HG03066 (cell line): ENCODE measurements at regions not wholly inside any gene's neighbourhood (a gene's known extent, or its start where the extent isn't known, plus 50 kb on each side); places are given as distances from the start of the nearest gene placed in this dataset.

Experiments used
- ATAC-seq: cut with Tn5 transposase; IDR thresholded peaks from one replicate; pipeline ENCODE4 v1.9.1; 2021; ENCODE audit warnings: low read depth; ENCODE audit not compliant: unreplicated experiment

DNA sequence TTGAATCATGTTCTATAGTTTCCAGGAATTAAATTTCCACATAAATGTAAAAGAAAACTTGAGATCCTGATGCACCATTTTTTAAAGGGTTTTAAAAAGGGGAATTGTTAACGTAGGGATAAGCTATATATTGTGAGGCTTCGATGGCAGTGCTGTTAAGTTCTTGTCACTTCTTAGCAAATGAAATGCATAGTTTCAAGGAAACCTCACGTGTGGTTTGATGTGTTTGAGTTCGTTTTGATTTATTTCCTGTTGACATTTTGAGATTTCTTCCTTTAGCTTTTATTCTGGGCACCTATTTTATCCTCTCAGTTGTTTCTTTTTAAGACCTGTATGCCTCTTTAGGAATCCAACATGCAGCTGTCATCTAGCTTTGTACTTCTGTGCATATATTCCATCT, 301.0 kb downstream of the DOCK8 start:
- no peak for ATAC-seq

DNA sequence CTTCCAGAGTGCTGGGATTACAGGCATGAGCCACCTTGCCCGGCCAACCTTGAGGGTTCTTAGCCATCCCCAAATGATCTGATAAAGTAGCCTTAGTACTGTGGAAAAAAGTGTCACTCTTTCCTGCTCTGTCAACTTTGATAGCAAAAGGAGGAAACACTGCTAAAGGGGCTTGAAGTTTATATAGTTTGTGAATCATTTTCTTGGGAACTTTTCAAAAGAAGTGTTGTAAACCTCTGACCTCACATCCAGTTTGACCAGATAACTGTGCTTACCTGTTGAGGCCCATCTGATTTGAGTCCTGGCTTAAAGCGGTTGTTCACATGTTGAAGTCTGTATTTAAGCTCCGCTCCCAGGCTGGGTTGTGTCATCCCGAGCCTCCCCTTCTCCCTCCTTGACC, 303.3 kb downstream of the DOCK8 start:
- ATAC-seq, result no peak

DNA sequence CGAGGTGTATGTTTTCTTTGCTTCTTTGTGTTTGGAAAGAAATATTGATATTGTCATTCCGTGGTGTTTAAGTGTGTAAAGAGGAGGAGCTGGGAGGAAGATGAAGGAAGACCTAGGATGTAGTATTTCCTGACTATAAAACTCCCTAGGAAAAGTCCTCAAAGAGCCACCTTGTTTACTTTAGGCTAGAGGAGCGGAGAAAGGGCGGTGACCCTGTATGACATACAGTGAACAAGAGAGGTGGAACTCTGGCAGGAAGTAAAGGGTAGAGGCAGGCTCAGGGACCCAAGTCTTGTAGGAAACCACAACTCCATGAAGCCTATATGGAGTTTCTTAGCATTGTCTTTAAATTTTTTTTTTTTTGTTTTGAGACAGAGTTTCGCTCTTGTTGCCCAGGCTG, 303.9 kb downstream of the DOCK8 start:
- no peak for ATAC-seq

DNA sequence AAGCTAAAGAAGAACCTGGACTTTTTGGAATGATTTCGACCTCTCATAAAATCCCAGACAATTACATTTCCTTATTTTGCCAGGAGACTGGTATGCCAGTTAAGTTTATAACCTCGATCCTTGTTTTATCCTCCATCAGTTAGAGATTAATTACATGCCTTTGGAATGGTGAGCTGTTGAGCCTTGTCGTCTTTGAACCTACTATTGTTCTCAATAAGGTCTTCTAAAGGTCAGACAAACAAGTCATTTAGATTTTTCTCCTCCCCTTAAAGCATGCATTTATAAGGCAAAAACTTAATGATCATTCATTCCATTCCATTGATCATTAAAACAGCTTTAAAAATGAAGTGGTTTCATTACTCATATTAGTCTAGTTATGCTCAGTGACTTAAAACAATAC, 304.9 kb downstream of the DOCK8 start:
- no peak for ATAC-seq

DNA sequence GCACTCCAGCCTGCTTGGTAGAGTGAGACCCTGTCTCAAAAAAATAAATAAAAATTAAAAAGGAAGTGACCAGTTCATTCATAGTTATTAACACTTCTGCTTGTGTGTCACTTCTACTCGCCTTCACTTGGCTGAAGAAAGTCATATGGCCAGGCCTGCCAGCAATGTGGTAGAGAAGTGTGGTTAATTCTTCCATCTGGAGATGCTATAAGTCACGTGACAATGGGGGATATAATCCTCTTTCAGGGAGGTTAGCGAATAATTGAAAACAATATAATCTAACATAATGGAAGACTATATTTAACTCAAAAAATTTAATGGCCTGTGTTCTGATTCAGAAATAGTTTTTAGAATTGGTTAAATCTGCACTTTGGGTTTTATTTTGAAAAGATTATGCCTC, 305.6 kb downstream of the DOCK8 start:
- ATAC-seq, result no peak

DNA sequence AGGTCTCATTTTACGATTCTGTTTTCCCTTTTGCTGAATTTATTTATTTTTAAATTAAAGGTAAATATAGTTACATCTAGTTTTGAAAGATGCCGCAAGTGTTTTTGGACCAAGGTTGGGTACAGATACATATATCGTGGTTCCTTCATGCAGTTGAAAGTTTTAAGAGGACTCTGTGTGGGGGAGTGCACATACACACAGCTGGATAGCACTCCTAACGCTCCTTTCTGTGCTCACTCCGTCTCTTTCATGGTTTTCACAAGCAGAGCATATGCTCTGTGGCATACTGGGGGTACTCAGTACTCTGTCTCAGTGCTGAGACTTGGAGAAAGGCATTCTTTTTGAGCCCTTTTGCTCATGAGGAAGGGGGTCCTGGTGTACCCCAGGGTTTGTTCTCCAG, 307.5 kb downstream of the DOCK8 start:
- ATAC-seq, result no peak

DNA sequence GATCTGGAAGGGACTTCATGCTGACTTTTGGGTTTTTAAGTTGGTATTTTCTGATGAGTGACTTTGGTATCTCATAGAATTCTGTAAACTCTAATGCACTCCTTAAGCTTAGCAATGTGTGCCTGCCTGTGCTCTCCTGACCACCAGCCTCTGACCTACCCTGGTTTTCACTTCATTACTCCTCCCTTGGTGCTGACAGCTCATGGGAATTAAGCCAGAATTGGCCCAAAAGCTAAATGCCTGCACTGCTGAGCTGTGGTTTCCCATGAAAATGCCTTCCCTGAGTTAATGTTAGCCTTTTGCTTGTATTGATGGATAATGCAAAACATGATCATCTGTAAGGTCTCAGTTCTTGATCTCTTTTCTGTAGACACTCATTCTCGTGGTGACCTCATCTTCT, 308.0 kb downstream of the DOCK8 start:
- ATAC-seq, result no peak

DNA sequence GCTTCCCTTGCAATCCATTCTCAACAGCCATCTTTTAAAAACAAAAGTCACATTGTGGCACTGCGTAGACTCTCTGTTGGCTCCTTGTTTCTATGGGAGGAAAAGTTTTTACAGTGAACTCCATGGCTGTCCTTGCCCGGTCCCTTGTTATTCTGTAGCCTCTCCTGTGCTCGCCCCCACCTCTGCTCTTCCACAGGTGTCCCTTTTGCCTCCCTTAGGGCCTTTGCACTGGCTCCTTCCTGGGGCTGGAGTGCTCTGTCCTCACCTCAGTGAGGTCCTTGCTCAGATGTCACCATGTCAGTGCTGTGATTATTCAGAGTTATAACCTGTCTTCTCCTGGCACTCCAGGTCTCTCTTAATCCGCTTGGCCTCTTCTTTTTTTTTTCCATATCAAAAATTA, 308.8 kb downstream of the DOCK8 start:
- ATAC-seq, result no peak

DNA sequence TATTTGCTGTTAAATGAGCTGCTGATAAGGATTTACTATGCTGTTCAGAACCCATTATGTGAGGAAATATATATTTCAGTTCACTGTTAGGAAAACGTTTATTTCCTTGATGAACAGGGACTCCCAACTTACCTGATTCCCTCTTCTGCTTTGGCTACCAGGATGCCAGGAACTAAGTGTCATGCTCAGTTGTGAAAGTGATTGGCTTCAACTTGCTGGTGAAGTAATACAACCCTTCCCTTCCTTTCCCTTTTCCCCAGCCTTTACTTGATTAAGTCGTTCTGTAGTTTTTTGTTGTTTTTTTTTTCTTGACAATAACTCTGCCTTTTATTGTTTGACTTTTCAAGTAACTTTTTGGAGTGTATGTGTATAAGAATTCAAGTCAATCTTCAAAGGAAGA, 309.3 kb downstream of the DOCK8 start:
- no peak for ATAC-seq

DNA sequence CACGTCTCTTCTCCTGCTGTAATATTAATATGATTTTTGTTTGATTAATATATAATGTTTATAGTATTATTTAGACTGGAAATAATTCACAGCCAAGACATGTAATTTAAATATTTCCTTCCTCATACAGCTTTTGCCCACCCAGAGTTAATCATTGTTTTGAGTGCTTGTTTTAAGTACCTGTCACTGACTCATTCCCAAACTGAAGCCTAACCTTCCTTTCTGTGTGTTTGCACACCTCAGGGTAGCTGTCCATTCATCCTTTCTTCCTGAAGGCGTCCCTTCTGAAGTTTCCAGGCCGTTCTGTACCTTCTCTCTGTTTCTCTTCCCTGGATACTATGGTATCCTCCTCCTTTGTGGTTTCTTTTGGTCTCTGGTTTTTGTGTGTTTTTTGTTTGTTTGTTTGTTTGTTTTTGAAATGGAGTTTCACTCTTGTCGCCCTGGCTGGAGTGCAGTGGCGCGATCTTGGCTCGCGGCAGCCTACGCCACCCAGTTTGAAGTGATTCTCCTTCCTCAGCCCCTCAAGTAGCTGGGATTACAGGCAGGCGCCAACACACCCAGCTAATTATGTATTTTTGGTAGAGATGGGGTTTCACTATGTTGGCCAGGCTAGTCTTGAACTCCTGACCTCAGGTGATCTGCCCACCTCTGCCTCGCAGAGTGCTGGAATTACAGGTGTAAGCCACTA, 312.4 kb downstream of the DOCK8 start:
- ATAC-seq, result no peak

DNA sequence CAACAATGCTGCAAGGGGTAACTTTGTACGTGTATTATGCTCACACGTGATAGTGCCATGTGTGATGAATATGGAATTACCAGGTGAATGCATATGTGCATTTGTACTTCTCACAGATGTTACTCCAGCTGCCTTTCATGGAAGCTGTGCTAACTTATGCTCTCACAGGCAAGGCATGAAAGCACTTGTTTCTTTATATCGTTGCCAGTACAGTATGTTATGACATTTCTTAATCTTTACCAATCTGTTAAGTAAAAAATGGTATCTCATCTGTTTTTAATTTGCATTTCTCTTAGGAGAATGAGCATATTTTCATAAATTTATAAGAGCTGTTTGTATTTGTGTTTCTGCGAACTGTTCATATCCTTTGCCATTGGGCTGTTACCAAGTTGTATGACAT, 311.8 kb upstream of the DMRT1 start:
- ATAC-seq, result no peak

DNA sequence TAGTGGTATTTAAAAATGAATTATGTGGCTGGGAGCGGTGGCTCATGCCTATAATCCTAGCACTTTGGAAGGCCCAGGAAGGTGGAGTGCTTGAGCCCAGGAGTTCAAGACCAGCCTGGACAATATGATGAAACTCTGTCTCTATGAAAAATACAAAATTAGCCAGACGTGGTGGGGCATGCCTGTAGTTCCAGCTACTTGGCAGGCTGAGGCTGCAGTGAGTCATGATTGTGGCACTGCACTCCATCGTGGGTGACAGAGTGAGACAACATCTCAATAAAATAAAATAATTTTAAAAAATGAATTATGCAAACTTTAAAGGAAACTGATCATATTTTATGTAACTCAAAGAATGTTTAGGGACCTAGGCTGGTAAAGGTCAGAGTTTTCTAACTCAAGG, 310.8 kb upstream of the DMRT1 start:
- ATAC-seq, result no peak

DNA sequence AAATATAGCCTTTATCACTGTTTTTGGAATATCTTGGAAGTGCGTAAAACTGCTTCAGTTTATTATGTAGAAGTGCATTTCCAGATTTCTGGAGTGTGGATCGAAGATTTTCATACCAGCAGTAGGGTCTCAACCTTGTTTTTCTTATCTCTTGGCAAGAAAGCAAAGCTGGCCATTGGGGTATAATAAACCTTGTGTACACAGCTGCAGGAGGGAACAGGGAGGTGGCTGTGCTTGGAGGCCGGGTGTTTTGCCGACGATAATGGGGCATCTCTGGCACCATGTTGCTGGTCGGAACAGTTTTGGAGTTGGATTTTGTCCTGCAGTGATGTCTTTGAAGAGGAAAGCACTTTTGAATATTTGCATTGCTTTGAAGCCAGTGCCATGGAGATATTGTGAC, 308.8 kb upstream of the DMRT1 start:
- ATAC-seq, result no peak

DNA sequence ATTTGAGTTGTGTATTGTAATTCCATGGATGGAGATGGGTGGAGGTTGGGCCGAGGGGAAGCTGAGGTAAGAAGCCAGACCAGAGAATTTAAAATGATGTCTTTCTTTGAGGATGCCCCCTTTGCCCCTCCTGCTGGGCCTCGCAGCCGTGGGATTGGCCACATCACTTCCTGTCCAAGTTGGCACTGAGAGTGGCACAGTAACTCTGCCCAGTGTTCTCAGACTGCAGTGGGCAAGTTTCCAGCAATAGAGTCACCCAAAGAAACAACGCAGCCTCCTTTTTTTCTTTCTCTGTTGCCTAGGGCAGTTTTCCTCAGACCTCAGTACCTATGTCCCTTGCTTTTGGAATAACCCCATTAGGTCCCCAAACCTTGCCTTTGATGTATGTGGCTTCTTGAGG, 306.6 kb upstream of the DMRT1 start:
- ATAC-seq, result no peak

DNA sequence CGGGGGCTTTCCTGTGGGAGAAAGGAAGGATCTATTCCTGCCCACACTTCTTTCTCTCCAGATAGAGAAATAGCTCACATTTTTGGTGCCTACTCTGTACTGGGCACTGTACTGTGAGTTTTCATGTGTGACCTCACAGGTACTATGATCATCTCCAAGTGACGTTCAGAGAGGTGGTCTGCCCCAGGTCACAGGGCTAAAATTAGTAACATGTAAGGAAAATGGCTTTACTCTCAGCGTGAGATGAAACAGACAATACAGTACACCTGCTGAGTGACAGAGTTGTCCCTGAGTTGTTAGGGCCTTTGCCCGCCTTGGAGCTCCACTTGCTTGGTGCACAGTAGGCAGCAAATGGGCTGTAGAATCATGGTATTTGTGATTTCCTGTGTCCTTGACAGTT, 306.1 kb upstream of the DMRT1 start:
- no peak for ATAC-seq

DNA sequence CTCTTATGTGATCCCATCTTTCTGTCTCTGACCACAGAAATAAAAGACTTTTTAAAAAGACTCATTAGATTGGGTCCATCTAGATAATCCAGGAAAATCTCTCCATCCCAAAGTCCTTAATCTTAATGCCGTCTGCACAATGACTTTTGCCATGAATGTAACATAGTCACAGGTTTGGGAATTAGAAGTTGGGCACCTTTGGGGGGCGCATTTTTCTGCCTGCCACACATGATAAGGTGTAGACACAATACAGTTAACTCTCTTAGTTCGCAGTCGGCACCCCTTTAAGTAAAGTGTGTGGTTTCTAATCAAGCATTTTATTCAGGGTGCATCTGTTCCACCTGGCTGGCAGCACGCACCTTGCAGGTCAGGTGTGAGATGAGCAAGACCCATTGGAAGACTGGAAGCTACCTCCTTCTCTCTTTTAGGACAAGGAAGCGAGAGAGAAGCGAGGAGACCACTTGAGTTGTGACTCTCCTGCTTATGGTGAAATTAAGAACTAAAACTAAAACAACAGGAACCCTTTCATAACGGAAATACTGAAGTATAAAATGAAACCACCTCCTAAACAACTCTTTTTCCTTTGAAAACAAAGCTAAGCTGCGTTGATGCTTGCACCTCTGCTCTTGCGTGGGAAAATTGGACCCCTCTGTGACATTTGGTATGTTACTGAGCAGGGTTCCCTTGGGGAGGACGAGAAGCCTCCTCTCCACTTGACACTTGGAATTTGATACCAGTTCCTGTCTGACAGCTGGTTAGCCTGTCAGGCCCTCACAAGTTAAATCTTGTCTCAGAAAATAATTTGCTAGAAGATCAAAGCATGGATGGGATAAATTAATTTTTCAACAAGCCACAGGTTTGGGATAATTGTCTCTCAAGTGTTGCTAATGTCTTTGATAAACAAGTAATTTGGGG, 304.6 kb upstream of the DMRT1 start:
- ATAC-seq, result no peak

DNA sequence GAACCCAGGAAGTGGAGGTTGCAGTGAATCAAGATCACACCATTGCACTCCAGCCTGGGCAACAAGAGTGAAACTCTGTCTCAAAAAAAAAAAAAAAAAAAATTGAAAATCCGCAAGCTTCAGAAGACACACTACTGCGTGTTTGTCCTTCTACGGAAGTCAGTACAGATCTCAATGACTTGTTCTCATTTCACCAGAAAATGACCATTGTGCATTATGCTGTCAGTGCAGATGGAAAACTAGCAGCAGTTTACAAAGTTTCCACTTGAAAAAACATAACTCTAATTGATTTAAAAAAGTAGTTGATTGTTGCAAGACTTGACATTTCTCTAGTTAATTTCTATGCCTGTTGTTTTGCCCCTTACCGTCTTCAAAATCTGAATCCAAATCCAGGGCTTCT, 298.0 kb upstream of the DMRT1 start:
- ATAC-seq, result no peak

DNA sequence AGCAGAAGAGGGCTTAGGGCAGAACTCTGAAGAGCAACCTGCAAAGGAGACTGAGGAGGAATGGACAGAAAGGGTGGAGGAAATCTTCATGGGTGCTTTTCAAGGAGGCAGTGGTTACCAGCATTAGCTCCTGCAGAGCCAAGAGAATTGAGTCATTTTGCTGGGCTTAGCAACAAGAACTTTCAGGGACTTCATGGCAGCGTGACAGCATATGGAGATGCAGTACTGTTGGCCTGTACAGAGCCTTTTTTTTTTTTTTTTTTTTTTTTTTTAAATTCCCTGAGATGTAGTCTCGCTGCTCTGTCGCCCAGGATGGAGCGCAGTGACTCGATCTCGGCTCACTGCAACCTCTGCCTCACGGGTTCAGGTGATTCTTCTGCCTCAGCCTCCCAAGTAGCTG, 296.0 kb upstream of the DMRT1 start:
- no peak for ATAC-seq

DNA sequence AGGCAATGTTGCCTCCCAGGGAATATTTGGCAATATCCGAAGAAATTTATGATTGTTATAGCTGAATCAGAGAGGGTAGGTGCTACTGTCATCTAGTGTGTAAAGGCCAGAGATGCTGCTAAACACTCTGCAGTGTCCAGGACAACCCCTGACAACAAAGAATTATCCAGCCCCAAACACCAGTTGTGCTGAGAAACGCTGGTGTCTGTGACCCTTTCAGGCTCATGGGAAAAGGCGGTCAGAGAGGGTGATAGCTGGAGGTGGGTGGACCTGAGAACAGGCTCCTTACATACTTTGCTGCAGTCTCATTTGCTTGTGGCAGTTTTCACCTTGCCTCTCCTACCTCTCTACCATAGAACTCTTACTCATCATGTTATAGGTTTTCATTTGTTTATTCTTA, 295.3 kb upstream of the DMRT1 start:
- no peak for ATAC-seq

DNA sequence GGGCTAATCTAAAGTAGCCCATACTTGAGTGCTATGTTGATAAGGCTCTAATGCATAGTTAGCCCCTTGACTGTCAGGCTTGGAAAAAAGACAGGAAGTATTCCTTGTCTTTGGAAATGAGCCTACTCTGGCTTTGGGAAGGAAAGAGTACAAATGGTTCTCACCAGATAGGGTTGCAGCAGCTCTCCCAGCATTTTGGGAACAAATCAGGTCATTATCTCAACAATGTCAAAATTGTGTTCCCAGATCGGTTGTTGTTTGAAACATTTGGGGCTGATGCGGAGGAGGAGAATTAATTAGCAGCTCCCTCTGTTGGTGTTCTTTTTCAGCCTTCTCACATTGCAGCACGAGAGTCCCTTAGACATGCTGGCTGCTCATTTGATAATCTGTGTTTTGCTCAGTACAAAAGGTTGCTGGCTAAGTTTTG, 294.7 kb upstream of the DMRT1 start:
- ATAC-seq, result no peak

DNA sequence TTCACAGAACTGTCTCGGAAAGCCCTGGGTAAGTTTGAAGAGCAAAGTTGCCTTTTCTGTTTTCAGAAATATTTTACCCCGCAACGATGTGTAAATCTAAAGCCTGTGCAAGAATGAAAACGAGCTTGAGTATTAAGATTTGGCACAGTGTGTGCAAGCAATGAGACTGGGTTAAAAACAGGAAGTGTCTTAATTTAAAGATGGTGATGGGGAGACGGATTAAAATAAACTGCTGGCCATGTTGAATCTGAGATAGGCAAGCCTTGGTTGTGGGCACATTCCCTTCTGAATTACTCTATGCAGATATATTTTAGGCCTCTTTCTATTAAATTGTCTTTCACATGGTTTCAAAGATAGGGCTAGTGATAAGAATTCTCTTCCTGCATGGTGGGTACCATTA, 294.2 kb upstream of the DMRT1 start:
- no peak for ATAC-seq

DNA sequence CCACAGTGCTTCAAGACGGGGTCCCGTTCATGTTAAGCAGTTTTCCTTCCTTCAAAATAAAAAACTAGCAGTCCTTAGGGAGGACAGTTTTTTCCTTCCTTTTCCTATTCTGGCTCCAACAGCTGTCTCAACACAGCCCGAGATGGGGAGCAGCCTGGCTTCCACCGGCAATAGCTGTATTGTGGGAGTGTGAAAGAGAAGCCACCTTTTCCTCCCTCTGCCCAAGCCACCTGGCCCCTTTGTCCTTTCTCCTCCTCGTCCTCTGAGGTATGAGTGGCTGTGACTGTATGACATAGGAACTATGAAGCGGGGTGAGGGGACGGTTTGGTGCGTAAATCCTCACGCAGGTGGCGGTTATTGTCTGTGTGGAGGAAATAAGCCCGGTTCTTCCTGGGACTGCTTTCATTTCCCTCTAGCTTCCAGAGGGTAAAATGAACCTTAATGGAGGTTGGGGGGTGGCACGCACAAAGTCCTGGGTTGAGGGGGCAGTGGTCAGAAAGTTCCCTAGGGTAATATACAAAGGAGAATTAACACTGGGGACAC, 292.0 kb upstream of the DMRT1 start:
- no peak for ATAC-seq
